Tibial nerve (tissue), 4 donors: ENCODE measurements at regions not wholly inside any gene's neighbourhood (a gene's known extent, or its start where the extent isn't known, plus 50 kb on each side); places are given as distances from the start of the nearest gene placed in this dataset.

Source experiments
- DNase-seq, 2 donors: peaks; one replicate each; pipeline ENCODE4 v3.0.0-alpha.2; 2019; ENCODE audit warnings: low spot score in 2 of 2
- H3K27ac ChIP-seq, 4 donors: fragments of 200-600 bp; sonication (generic) in 3 of 4; one replicate each; pipeline ENCODE4 v1.5.1; 2017 to 2019; ENCODE audit warnings: mild to moderate bottlenecking in 1 of 4
- H3K27me3 ChIP-seq, 2 donors: fragments of 200-600 bp; sonication (generic) in 1 of 2; one replicate each; pipeline versions ENCODE4 v1.5.1 to v1.6.0; 2017 to 2019
- H3K36me3 ChIP-seq, 3 donors: fragments of 200-600 bp; sonication (generic); one replicate each; pipeline ENCODE4 v1.5.1; 2018 to 2019
- H3K4me1 ChIP-seq, 4 donors: fragments of 200-600 bp; sonication (generic) in 3 of 4; one replicate each; pipeline ENCODE4 v1.5.1; 2017 to 2019
- H3K4me3 ChIP-seq, 4 donors: fragments of 200-600 bp; sonication (generic) in 3 of 4; one replicate each; pipeline ENCODE4 v1.5.1; 2017 to 2019; ENCODE audit warnings: mild to moderate bottlenecking in 1 of 4, moderate library complexity in 1 of 4
- H3K9me3 ChIP-seq, 4 donors: fragments of 200-600 bp; sonication (generic) in 3 of 4; one replicate each; pipeline ENCODE4 v1.5.1; 2017 to 2019
- CTCF ChIP-seq, 5 experiments: fragments of 200-600 bp in 3 of 5; fragments of 450-650 bp in 2 of 5; sonication (generic) in 3 of 5; IDR thresholded peaks; one replicate each; pipeline ENCODE4 v1.5.1; 2016 to 2019; ENCODE audit warnings: antibody characterized with exemption in 5 of 5, mild to moderate bottlenecking in 3 of 5, moderate library complexity in 2 of 5
- EP300 ChIP-seq, 2 donors: sonication (generic); formaldehyde crosslinking; IDR thresholded peaks; one replicate each; pipeline ENCODE4 v1.6.1; 2017; ENCODE audit warnings: antibody characterized with exemption in 2 of 2, mild to moderate bottlenecking in 1 of 2
- POLR2A ChIP-seq, 2 donors: fragments of 450-650 bp; IDR thresholded peaks; one replicate each; pipeline ENCODE4 v1.6.1; 2017; ENCODE audit warnings: antibody characterized with exemption in 2 of 2, mild to moderate bottlenecking in 2 of 2, moderate library complexity in 2 of 2
- WGBS, 2 donors: methylation state at CpG; one replicate each; pipeline ENCODE4 v1.1.5; 2018; 5-methylcytosine and 5-hydroxymethylcytosine counted together

DNA sequence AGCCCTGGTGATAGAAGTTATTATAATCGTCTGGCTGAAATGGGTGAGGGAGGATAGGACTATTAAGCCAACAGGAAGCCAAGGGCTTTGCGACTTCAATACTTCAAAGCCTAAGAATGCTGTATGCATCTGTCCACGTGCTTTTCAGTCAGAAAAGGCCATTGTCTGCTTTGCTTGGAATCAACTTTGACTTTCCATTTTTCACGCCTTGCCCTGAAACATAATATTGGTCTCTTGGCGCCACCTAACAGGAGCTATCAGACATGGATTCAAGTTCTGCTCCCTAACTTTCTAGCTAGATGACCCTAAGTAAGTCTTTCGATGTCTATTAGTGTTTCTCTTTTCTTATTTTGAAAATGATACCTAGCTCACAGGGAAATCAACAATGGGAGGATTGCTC, 572.6 kb downstream of the TLR4 start:
- Histone ChIP-seq H3K27me3 (no peaks in the 10 kb centered on the region), H3K4me3 (no peak overlapping the region)

DNA sequence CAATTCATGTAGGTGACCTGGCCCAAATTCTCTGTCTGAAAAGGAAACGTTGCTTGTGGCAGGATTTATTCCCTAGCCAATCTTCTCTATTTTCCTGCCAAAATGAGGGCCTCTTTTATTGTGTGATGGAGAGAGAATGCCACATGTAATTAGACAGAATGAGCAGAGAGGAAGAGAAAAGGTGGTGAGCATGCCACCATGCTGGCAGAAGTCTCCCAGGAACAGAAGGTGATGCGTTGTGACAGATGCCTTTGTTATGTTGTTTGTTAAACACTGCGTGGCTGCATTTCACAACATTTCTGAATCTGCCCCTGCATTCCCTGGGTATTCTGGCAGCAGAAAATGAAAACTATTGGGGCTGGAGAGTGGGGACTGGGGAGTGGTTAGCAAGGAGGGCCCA, 577.6 kb downstream of the TLR4 start:
- no peak for DNase-seq
- no peak overlapping the region for H3K4me3 ChIP-seq
- no peak overlapping the region for H3K27ac ChIP-seq
- WGBS, 2 donors, result 43 to 53% methylated on average over 3 of the region's 3 CpGs
- H3K9me3 ChIP-seq, result no peaks in the 10 kb centered on the region
- H3K27me3 ChIP-seq, result no peaks in the 10 kb centered on the region
- TF ChIP-seq EP300 (IDR thresholded peaks at IDR 0.05) (no peak), CTCF (IDR thresholded peaks at IDR 0.05) (no peak), POLR2A (IDR thresholded peaks at IDR 0.05) (no peak)
- H3K36me3 ChIP-seq, result no peaks in the 10 kb centered on the region
- no peaks in the 10 kb centered on the region for H3K4me1 ChIP-seq

More for the DNA sequence above, 572.6 kb downstream of the TLR4 start:
- TF ChIP-seq EP300 (IDR thresholded peaks at IDR 0.05) (no peak), POLR2A (IDR thresholded peaks at IDR 0.05) (no peak), CTCF (IDR thresholded peaks at IDR 0.05) (no peak)
- DNase-seq, result no peak
- Histone ChIP-seq H3K36me3 (no peaks in the 10 kb centered on the region), H3K4me1 (no peaks in the 10 kb centered on the region), H3K27ac (no peak overlapping the region), H3K9me3 (no peaks in the 10 kb centered on the region)
- 59 to 64% methylated on average over 6 of the region's 6 CpGs for WGBS, 2 donors

- H3K9me3 ChIP-seq, result no peaks in the 10 kb centered on the region
- H3K27me3 ChIP-seq, result no peaks in the 10 kb centered on the region
- H3K4me1 ChIP-seq, result no peaks in the 10 kb centered on the region
- no peak overlapping the region for H3K4me3 ChIP-seq
- no peak for DNase-seq
- no peak overlapping the region for H3K27ac ChIP-seq
- no peak for TF ChIP-seq CTCF (IDR thresholded peaks at IDR 0.05)
- TF ChIP-seq POLR2A (IDR thresholded peaks at IDR 0.05), result no peak
- TF ChIP-seq EP300 (IDR thresholded peaks at IDR 0.05), result no peak
- H3K36me3 ChIP-seq, result no peaks in the 10 kb centered on the region
Measured at GRCh38 chr9:118283488-118283887, 579.3 kb downstream of the TLR4 start.

GRCh38 chr9:118290116-118290515, 585.9 kb downstream of the TLR4 start:
- 52 to 77% methylated on average over 3 of the region's 3 CpGs for WGBS, 2 donors
- Histone ChIP-seq H3K4me3 (no peak overlapping the region), H3K27me3 (no peaks in the 10 kb centered on the region), H3K36me3 (no peaks in the 10 kb centered on the region), H3K4me1 (no peaks in the 10 kb centered on the region), H3K9me3 (no peaks in the 10 kb centered on the region), H3K27ac (no peak overlapping the region)
- no peak for TF ChIP-seq POLR2A (IDR thresholded peaks at IDR 0.05)
- TF ChIP-seq EP300 (IDR thresholded peaks at IDR 0.05), result no peak
- TF ChIP-seq CTCF (IDR thresholded peaks at IDR 0.05), result no peak
- no peak for DNase-seq

DNA sequence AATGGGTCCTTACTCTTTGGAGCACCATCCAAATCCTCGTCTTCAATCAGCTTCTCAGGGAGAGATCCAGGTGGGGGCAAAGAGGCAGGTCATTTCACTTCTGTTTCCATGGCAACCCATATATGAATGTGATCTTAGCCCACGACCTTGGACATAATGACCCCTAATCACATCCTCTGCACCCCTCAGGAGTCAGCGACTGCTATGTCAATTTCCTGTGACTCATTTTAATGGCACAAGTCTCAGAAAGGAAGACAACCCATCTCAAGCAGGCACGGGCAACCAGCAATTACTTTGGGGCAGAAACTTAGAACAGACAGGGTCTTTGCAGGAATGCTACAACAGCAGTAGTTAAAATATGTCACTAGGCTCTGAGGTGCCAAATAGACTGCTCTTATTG, 591.2 kb downstream of the TLR4 start:
- TF ChIP-seq CTCF (IDR thresholded peaks at IDR 0.05) (no peak), EP300 (IDR thresholded peaks at IDR 0.05) (no peak), POLR2A (IDR thresholded peaks at IDR 0.05) (no peak)
- Histone ChIP-seq H3K27me3 (no peaks in the 10 kb centered on the region), H3K4me1 (no peaks in the 10 kb centered on the region), H3K4me3 (no peak overlapping the region), H3K9me3 (no peaks in the 10 kb centered on the region), H3K27ac (no peak overlapping the region), H3K36me3 (no peaks in the 10 kb centered on the region)
- 26 to 29% methylated on average over 4 of the region's 4 CpGs for WGBS, 2 donors
- no peak for DNase-seq
